Keratinocyte (primary cell): ENCODE measurements at regions not wholly inside any gene's neighbourhood (a gene's known extent, or its start where the extent isn't known, plus 50 kb on each side); places are given as distances from the start of the nearest gene placed in this dataset.

Experiments
- CTCF ChIP-seq, 3 experiments: IDR thresholded peaks in 1 of 3; conservative IDR thresholded peaks in 1 of 3; optimal IDR thresholded peaks in 1 of 3; 2 replicates in 2 of 3; 3 replicates in 1 of 3; pipeline versions ENCODE3 to v1.5.1; 2011; ENCODE audit warnings: low read length in 3 of 3, mild to moderate bottlenecking in 3 of 3, moderate library complexity in 2 of 3, control low read depth in 1 of 3, inconsistent platforms in 1 of 3; ENCODE audit not compliant: insufficient read depth in 2 of 3; ENCODE audit errors: extremely low read depth in 1 of 3
- EZH2 ChIP-seq: IDR thresholded peaks from one replicate; pipeline ENCODE4 v1.6.1; 2012; ENCODE audit warnings: inconsistent platforms, mild to moderate bottlenecking, low read length, moderate library complexity

- TF ChIP-seq CTCF (optimal IDR thresholded peaks at IDR 0.05 in 1 of 3, IDR thresholded peaks at IDR 0.05 in 1 of 3, conservative IDR thresholded peaks at IDR 0.05 in 1 of 3; ENCODE audit: extremely low read depth in 1 of 3, insufficient read depth in 2 of 3, low read length in 3 of 3) (no peak), EZH2 (no peak)
These were observed 142.9 kb downstream of the NR4A2 start for GRCh38 chr2:156189584-156189983.
